HS-27A (cell line): ENCODE measurements at regions not wholly inside any gene's neighbourhood (a gene's known extent, or its start where the extent isn't known, plus 50 kb on each side); places are given as distances from the start of the nearest gene placed in this dataset.

Experiments
- DNase-seq: peaks from one replicate; pipeline ENCODE4 v3.0.0-alpha.2; 2012; ENCODE audit warnings: low read depth, missing footprints

GRCh38 chr9:99399474-99399873, 177.4 kb downstream of the SEC61B start:
- DNase-seq, result no peak

GRCh38 chr9:99400184-99400731, 178.2 kb downstream of the SEC61B start:
- no peak for DNase-seq

GRCh38 chr9:99401680-99402504, 179.8 kb downstream of the SEC61B start:
- no peak for DNase-seq

GRCh38 chr9:99403371-99403770, 181.3 kb downstream of the SEC61B start:
- DNase-seq, result no peak

GRCh38 chr9:99405359-99405758, 183.3 kb downstream of the SEC61B start:
- DNase-seq, result no peak

GRCh38 chr9:99406939-99407338, 184.9 kb downstream of the SEC61B start:
- no peak for DNase-seq

- no peak for DNase-seq
These were observed 189.0 kb downstream of the SEC61B start for GRCh38 chr9:99411068-99411467.

GRCh38 chr9:99411479-99412115, 189.5 kb downstream of the SEC61B start:
- DNase-seq, result no peak

- no peak for DNase-seq
These were observed 190.5 kb downstream of the SEC61B start for GRCh38 chr9:99412606-99413005.

- DNase-seq, result no peak
These were observed 192.2 kb downstream of the SEC61B start for GRCh38 chr9:99414321-99414720.

GRCh38 chr9:99415606-99416005, 193.5 kb downstream of the SEC61B start:
- no peak for DNase-seq

GRCh38 chr9:99416007-99416406, 193.9 kb downstream of the SEC61B start:
- no peak for DNase-seq

GRCh38 chr9:99419070-99419469, 197.0 kb downstream of the SEC61B start:
- DNase-seq, result no peak

- DNase-seq, result no peak
These were observed 199.3 kb downstream of the SEC61B start for GRCh38 chr9:99421369-99421768.

GRCh38 chr9:99425124-99425523, 203.0 kb downstream of the SEC61B start:
- DNase-seq, result no peak

GRCh38 chr9:99425923-99426842, 204.1 kb downstream of the SEC61B start:
- no peak for DNase-seq

- no peak for DNase-seq
These were observed 205.2 kb downstream of the SEC61B start for GRCh38 chr9:99427260-99427659.

GRCh38 chr9:99430301-99430700, 208.2 kb downstream of the SEC61B start:
- no peak for DNase-seq

GRCh38 chr9:99431103-99431502, 209.0 kb downstream of the SEC61B start:
- DNase-seq, result no peak

- no peak for DNase-seq
These were observed 210.0 kb downstream of the SEC61B start for GRCh38 chr9:99432075-99432474.

GRCh38 chr9:99433095-99433494, 211.0 kb downstream of the SEC61B start:
- DNase-seq, result no peak

GRCh38 chr9:99433555-99433954, 211.5 kb downstream of the SEC61B start:
- DNase-seq, result peak; percentile 61
